ENCODE measurements at regions not wholly inside any gene's neighbourhood (a gene's known extent, or its start where the extent isn't known, plus 50 kb on each side); places are given as distances from the start of the nearest gene placed in this dataset.

- TF ChIP-seq CTCF (IDR thresholded peaks at IDR 0.05) (no peak), POLR2AphosphoS5 (IDR thresholded peaks at IDR 0.05) (no peak)
Measured at GRCh38 chr3:70754314-70754713, 441.9 kb upstream of the MDFIC2 start.
